HG03565 (cell line): ENCODE measurements at regions not wholly inside any gene's neighbourhood (a gene's known extent, or its start where the extent isn't known, plus 50 kb on each side); places are given as distances from the start of the nearest gene placed in this dataset.

Experiments used
- ATAC-seq: cut with Tn5 transposase; IDR thresholded peaks from one replicate; pipeline ENCODE4 v1.9.1; 2021; ENCODE audit warnings: mild to moderate bottlenecking, moderate library complexity; ENCODE audit not compliant: unreplicated experiment

GRCh38 chr7:21084286-21084685 is 297.6 kb upstream of the SP8 start:
- no peak for ATAC-seq

GRCh38 chr7:21086688-21087087 is 300.0 kb upstream of the SP8 start:
- ATAC-seq = no peak

GRCh38 chr7:21089653-21090052 is 303.0 kb upstream of the SP8 start:
- ATAC-seq = no peak

GRCh38 chr7:21092766-21093702 is 306.3 kb upstream of the SP8 start:
- ATAC-seq = no peak

- no peak for ATAC-seq
Measured at GRCh38 chr7:21094589-21094988, 307.9 kb upstream of the SP8 start.

GRCh38 chr7:21099432-21099831 is 312.7 kb upstream of the SP8 start:
- no peak for ATAC-seq

- ATAC-seq = no peak
Measured at GRCh38 chr7:21099955-21100354, 313.3 kb upstream of the SP8 start.

GRCh38 chr7:21101541-21101940 is 314.9 kb upstream of the SP8 start:
- no peak for ATAC-seq

- ATAC-seq = no peak
Measured at GRCh38 chr7:21103426-21104123, 316.9 kb upstream of the SP8 start.

GRCh38 chr7:21104124-21104500 is 317.4 kb upstream of the SP8 start:
- ATAC-seq = no peak

GRCh38 chr7:21106296-21106732 is 319.6 kb upstream of the SP8 start:
- ATAC-seq = no peak

- ATAC-seq = no peak
Measured at GRCh38 chr7:21107101-21107500, 320.4 kb upstream of the SP8 start.

GRCh38 chr7:21108182-21108581 is 319.7 kb upstream of the SP4 start:
- ATAC-seq = no peak

GRCh38 chr7:21113609-21114415 is 314.1 kb upstream of the SP4 start:
- no peak for ATAC-seq

GRCh38 chr7:21123586-21123985 is 304.3 kb upstream of the SP4 start:
- ATAC-seq = no peak

GRCh38 chr7:21125297-21125696 is 302.6 kb upstream of the SP4 start:
- ATAC-seq = no peak

- ATAC-seq = no peak
Measured at GRCh38 chr7:21128062-21128817, 299.6 kb upstream of the SP4 start.

GRCh38 chr7:21131897-21132296 is 296.0 kb upstream of the SP4 start:
- ATAC-seq = no peak

GRCh38 chr7:21134631-21135030 is 293.3 kb upstream of the SP4 start:
- no peak for ATAC-seq

GRCh38 chr7:21135437-21135836 is 292.4 kb upstream of the SP4 start:
- ATAC-seq = no peak

- no peak for ATAC-seq
Measured at GRCh38 chr7:21137640-21138039, 290.2 kb upstream of the SP4 start.
